ENCODE measurements at regions not wholly inside any gene's neighbourhood (a gene's known extent, or its start where the extent isn't known, plus 50 kb on each side); places are given as distances from the start of the nearest gene placed in this dataset.

DNA sequence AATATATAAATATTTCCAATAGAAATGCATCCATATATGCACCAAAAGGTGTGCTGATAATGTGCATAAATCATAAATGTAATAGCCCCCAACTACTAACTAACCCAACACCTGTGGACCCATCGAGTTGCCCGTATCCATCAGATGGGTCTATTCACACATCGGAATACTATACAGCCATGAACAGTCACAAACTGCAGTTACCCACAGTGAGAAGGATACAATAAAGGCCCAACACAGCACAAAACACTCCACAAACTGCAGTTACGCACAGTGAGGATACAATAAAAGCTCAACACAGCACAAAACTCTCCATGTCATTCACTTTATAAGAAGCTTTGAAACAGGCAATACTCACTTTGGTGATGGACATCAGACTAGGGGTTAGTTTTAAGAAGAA is 145.3 kb upstream of the OTOS start:
- TF ChIP-seq, protein P1, sequence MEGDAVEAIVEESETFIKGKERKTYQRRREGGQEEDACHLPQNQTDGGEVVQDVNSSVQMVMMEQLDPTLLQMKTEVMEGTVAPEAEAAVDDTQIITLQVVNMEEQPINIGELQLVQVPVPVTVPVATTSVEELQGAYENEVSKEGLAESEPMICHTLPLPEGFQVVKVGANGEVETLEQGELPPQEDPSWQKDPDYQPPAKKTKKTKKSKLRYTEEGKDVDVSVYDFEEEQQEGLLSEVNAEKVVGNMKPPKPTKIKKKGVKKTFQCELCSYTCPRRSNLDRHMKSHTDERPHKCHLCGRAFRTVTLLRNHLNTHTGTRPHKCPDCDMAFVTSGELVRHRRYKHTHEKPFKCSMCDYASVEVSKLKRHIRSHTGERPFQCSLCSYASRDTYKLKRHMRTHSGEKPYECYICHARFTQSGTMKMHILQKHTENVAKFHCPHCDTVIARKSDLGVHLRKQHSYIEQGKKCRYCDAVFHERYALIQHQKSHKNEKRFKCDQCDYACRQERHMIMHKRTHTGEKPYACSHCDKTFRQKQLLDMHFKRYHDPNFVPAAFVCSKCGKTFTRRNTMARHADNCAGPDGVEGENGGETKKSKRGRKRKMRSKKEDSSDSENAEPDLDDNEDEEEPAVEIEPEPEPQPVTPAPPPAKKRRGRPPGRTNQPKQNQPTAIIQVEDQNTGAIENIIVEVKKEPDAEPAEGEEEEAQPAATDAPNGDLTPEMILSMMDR (IDR thresholded peaks at IDR 0.05), result no peak
- TF ChIP-seq POLR2A (IDR thresholded peaks at IDR 0.05), result no peak
